ENCODE measurements at regions not wholly inside any gene's neighbourhood (a gene's known extent, or its start where the extent isn't known, plus 50 kb on each side); places are given as distances from the start of the nearest gene placed in this dataset.

DNA sequence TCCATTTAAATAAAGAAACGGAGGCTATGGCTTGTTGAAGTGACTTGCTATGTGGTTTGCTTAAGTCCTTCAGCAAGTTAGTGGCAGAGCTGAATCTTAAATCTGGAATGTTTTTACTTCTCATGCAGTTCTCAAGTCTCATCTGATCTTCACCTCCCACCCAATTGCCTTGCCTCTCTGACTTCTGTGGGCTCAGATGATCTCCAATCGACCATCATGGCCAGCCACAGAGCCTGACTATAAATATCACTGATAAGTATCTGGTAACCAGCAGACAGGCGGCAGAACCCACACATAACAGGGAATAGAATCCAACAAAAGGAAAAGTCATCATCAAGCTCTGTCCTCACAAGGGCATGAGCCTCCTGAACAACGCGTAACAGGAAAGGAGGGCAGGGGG lies 149.9 kb downstream of the FAM114A2 start:
- peaks cover 6% of the 10 kb centered on the region for H3K27me3 Mint-ChIP-seq (ENCODE audit: low read depth)
- no peak overlapping the region for H3K27ac Mint-ChIP-seq
- no peaks in the 10 kb centered on the region for H3K9me3 Mint-ChIP-seq
- H3K4me1 Mint-ChIP-seq = no peaks in the 10 kb centered on the region
- no peak overlapping the region for H3K4me3 Mint-ChIP-seq
- TF ChIP-seq, protein P1, sequence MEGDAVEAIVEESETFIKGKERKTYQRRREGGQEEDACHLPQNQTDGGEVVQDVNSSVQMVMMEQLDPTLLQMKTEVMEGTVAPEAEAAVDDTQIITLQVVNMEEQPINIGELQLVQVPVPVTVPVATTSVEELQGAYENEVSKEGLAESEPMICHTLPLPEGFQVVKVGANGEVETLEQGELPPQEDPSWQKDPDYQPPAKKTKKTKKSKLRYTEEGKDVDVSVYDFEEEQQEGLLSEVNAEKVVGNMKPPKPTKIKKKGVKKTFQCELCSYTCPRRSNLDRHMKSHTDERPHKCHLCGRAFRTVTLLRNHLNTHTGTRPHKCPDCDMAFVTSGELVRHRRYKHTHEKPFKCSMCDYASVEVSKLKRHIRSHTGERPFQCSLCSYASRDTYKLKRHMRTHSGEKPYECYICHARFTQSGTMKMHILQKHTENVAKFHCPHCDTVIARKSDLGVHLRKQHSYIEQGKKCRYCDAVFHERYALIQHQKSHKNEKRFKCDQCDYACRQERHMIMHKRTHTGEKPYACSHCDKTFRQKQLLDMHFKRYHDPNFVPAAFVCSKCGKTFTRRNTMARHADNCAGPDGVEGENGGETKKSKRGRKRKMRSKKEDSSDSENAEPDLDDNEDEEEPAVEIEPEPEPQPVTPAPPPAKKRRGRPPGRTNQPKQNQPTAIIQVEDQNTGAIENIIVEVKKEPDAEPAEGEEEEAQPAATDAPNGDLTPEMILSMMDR (IDR thresholded peaks at IDR 0.05; ENCODE audit: unreplicated experiment in 3 of 3) = no peak
- H3K36me3 Mint-ChIP-seq (ENCODE audit: low read depth) = no peaks in the 10 kb centered on the region

DNA sequence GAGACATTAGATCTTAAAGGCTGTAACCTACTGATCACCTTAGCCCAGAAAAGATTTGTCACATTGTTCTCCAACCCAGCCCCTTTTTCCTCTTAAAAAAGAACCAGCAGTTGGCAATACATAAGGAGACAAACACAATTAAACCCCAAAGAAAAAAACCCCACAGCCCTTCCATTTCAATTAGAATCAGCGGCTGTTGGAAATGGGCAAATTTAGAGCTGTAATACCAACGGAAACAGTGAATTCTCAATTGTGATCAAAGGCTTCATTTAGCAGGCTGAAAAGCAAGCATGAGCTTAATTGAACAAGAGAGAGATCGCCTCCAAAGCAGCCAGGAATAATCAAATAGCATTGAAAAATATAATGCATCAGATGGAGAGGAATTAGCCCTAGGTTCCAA lies 153.6 kb downstream of the FAM114A2 start:
- Mint-ChIP-seq H3K9me3 (no peaks in the 10 kb centered on the region), H3K36me3 (ENCODE audit: low read depth) (no peaks in the 10 kb centered on the region), H3K27me3 (ENCODE audit: low read depth) (peaks cover 3% of the 10 kb centered on the region), H3K27ac (no peak overlapping the region), H3K4me3 (no peak overlapping the region), H3K4me1 (no peaks in the 10 kb centered on the region)
- TF ChIP-seq, protein P1 (IDR thresholded peaks at IDR 0.05; ENCODE audit: unreplicated experiment in 3 of 3) = no peak

DNA sequence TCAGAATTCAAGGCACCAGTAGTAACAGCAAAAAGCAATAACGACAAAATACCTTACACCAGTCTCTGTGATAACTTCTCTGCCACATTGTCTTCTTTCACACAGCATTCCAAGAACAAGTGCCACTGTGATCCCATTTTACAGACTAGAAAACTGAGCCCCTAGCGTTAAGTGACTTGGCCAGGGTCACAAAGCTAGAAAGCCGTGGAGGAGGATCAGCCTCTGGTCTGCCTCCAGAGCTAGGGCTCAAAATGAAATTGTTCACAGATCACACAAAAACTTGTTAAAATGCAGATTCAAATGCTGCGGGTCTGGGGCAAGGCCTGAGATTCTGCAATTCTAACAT lies 154.1 kb downstream of the FAM114A2 start:
- Mint-ChIP-seq H3K36me3 (ENCODE audit: low read depth) (no peaks in the 10 kb centered on the region), H3K4me3 (no peak overlapping the region), H3K4me1 (no peaks in the 10 kb centered on the region), H3K27me3 (ENCODE audit: low read depth) (peaks cover 3% of the 10 kb centered on the region), H3K27ac (no peak overlapping the region), H3K9me3 (no peaks in the 10 kb centered on the region)
- TF ChIP-seq, protein P1 (IDR thresholded peaks at IDR 0.05; ENCODE audit: unreplicated experiment in 3 of 3) = no peak

DNA sequence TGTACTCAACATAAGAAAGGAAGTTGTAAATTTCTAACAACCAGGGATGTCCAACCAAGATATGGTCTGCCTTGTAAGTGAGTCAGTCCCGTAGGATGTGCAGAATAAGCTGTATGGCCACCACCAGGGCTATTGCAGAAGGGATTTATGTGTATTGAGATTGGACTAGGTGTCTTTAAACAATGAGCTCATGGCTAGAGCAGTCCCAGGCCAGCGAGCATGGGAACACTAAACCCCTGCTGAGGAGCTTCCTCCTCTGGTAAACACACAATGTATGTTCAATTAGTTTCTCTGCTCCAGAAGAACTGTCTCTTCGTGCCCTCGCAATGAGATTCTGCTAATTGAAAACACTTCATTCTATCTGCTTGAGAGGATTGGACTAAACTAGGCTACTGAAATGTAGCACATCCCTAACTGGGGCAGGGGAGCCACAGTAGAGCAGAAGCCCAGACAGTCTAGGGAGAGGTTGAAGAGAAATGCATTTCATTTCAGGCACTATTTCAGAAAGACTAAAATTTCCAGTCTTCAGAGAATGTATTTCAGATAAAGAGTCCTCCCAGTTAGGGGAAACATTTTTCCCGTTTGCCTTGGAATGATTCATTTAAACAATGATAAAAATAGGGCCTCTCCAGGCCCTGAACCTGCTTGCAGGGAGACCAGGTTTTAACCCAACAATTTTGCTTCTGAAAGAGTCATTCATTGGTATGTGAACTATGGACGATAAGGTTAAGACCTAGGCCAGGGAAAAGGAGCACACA lies 154.7 kb downstream of the FAM114A2 start:
- TF ChIP-seq, protein P1 (IDR thresholded peaks at IDR 0.05; ENCODE audit: unreplicated experiment in 3 of 3) = no peak
- H3K9me3 Mint-ChIP-seq = no peaks in the 10 kb centered on the region
- H3K36me3 Mint-ChIP-seq (ENCODE audit: low read depth) = no peaks in the 10 kb centered on the region
- H3K4me1 Mint-ChIP-seq = no peaks in the 10 kb centered on the region
- H3K27ac Mint-ChIP-seq = no peak overlapping the region
- H3K27me3 Mint-ChIP-seq (ENCODE audit: low read depth) = peaks cover 3% of the 10 kb centered on the region
- no peak overlapping the region for H3K4me3 Mint-ChIP-seq

DNA sequence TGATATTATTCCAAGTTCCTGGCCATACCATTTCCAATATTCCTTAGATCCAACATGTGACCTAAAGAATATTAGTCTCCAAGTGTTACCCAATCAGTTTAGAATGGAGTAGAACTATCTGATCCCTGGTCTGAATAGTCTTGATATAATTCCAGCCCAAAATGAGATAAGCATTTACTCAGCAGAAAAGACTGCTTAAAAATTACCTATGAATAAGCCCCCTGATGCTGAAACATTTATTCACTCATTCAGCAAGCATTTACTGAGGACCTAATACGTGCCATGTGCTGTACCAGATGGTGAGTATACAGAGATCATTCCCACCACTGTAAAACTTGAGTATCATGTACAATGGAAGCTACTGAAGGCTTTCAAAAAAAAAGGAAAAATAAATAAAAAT lies 157.0 kb downstream of the FAM114A2 start:
- TF ChIP-seq, protein P1 (IDR thresholded peaks at IDR 0.05; ENCODE audit: unreplicated experiment in 3 of 3) = no peak
- no peaks in the 10 kb centered on the region for H3K4me1 Mint-ChIP-seq
- H3K9me3 Mint-ChIP-seq = no peaks in the 10 kb centered on the region
- H3K4me3 Mint-ChIP-seq = no peak overlapping the region
- no peaks in the 10 kb centered on the region for H3K36me3 Mint-ChIP-seq (ENCODE audit: low read depth)
- H3K27me3 Mint-ChIP-seq (ENCODE audit: low read depth) = peaks cover 3% of the 10 kb centered on the region
- H3K27ac Mint-ChIP-seq = no peak overlapping the region

DNA sequence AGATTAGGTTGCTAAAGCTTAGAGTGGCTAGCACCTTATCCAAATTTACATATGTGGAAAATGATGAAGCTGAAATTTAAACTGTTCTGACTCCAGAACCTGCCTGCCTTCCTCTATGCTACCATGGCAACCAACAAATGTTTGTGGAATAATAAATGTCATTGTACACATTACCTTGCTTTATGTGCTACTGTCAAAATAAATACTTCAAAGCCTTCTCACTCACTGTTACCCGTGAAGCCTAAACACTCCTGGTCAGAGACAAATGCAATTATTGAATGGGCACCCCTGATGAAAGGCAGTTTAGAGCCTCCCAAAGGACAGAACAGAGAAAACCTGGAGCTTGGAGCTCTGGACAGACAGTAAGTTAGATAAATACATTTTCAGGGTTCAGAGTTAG lies 158.6 kb downstream of the FAM114A2 start:
- Mint-ChIP-seq H3K27me3 (ENCODE audit: low read depth) (peaks cover 3% of the 10 kb centered on the region), H3K9me3 (no peaks in the 10 kb centered on the region), H3K4me3 (no peak overlapping the region), H3K4me1 (no peaks in the 10 kb centered on the region), H3K36me3 (ENCODE audit: low read depth) (no peaks in the 10 kb centered on the region), H3K27ac (no peak overlapping the region)
- TF ChIP-seq, protein P1 (IDR thresholded peaks at IDR 0.05; ENCODE audit: unreplicated experiment in 3 of 3) = no peak
